COLO668 (cell line): ENCODE measurements at regions not wholly inside any gene's neighbourhood (a gene's known extent, or its start where the extent isn't known, plus 50 kb on each side); places are given as distances from the start of the nearest gene placed in this dataset.
"Not testable (repeated sequence)": the region's sequence is repeated elsewhere in the genome, so short reads cannot be mapped to it uniquely, and the experiment has no call there.

Experiments
- DNase-seq: peaks from one replicate; lab custom pipeline; 2025; ENCODE audit not compliant: unreplicated experiment; lab: John Stamatoyannopoulos, UW

DNA sequence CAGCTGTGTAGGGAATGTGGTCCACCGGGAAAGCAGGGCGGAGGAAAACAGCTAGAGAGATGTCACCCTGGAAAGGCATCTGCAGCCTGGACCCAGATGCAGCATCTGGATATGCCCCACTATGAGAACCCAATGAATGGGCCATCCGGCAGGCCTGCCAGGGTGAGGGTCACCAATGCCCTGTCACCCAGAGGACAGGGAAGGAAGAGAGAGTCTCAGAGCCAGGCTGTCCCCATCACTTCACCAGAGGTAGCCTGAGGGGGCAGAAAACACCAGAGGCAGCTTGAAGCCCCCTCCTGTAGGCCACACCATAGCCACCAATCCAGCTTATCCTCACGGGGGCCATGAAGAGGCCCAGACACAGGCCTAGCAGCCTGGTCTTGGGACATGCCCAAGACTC is 118.8 kb downstream of the TUBA3C start:
- no peak for DNase-seq

DNA sequence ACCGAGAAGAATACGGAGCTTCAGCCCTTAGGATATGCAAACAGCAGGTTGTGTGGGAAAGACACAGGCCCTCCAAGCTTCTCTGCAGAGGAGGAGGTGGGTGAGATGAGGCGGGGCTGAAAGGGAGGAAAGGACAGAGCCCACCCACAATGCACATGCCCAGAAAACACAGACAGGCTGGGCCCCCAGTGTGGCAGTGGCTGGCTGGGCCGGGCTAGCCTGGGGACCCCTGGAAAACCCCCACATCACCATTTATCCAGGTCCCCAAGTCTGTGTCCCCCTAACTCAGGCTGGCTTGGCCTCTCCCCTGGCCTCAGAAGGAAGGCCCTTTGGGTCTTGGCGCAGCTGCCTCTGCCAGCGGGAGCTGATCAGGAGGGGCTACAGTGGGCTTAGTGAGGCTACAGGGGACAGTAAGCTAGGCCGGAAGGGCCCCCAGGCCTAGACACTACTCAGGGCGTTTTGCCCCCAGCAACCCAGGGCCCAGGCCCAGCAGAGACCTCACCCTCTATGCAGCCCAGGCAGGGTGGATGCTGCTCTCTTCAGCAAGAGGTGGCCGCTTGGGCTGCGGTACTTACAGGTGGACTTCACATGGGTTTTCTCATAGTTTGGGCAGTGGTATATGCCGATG is 119.5 kb downstream of the TUBA3C start:
- no peak for DNase-seq

DNA sequence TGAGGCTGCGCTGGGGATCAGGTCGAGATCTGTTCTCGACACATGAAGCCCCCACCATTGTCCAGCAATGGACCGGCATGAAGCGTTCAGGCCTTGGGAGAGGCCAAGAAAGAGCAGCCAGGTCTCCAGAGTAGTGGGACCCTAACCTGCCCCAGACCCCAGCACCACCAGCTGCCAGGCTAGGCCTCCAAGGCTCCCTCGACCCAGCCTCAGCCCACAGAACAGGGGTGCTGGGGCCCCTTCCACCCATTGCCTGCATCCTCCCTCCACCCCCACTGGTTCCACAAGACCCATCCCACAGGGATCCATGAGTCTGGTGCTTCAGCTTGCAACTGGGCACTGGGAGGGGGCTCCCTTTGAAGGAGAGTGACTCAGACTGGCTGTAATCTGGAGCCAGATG is 120.3 kb downstream of the TUBA3C start:
- no peak for DNase-seq

DNA sequence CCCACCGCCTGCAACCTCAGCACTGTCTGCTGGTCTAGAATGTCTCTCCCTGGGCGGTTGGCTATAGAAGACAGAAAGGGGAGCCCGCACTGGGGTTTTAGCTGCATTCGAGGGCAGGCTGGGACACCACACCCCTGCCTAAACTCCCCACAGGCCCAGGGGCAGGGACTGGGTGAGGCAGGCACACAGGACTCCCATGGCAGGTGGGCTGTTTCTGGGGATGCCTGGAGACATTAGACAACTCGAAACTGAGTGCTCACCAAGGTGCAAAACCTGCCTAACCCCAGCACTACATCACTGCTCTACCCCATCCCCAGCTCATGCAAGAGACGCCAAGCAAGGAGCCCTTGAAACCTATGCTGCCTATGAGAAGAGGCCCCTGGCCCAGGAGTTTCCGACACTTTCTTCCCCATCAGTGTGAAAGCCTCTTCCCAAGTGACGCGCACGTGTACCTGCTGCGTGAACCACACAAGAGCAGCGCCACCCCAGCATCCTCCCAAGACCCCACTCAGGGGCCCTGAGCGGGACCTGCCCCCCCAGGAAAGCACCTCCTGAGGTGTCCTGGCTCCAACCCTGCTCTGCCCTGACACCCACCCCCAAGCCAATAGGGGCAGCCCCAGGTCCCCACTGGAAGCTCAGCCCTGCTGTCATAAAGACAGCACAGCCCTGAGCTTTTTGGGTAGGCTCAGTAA is 121.2 kb downstream of the TUBA3C start:
- no peak for DNase-seq

DNA sequence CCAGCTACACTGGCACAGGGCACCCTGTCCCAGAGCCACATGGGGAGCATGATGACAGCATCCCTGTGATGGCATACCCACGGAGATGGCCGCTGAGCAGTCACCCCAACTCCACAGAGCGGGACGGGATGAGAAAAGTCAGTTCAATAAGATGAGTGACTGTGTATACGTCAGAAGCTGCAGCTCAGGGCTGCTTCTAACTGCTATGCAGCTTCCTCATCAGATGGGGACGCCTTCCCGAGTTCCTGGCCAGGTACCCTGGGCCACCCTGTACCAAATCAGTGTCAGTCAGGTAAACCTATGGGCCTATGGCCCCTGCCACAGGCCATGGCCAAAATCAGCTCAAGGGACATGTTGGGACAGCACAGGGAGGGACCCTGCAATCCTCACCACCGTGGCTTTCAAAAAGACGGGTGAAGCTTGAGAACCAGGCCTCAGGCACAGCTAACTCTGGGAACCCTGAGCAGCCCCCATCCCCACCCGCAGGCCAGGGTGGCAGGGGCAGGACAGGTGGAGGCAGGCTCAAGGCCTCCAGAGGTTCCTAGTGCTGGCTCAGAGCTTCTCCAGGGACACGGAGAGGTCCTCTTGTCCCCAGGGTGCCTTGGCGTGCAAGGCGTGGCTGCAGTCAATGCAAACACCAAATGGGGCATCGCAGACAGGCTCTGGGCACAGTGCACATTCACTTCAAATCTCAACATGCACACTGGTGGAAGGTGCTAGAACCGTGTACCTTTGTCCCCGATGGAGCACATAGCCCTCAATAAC is 122.4 kb downstream of the TUBA3C start:
- DNase-seq: no peak

DNA sequence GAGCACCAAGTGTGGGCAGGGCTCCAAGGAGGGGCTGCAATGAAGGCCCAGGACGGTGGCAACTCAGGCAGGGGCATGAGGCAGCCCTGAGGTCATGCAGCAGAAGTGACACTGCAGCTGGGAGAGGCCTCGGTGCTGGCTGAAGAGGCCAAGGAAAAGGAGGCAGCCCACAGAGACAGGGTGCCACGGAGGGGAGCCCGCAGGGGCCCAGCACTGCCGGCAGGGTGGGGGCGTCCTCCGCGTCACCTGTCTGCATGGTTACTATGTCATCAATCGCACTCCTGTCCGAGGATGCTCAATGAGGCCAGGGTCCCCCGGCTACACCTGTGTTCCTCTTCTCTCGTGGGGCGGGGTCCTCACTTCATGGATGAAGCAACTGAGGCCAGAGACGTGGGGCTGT is 123.1 kb downstream of the TUBA3C start:
- no peak for DNase-seq

DNA sequence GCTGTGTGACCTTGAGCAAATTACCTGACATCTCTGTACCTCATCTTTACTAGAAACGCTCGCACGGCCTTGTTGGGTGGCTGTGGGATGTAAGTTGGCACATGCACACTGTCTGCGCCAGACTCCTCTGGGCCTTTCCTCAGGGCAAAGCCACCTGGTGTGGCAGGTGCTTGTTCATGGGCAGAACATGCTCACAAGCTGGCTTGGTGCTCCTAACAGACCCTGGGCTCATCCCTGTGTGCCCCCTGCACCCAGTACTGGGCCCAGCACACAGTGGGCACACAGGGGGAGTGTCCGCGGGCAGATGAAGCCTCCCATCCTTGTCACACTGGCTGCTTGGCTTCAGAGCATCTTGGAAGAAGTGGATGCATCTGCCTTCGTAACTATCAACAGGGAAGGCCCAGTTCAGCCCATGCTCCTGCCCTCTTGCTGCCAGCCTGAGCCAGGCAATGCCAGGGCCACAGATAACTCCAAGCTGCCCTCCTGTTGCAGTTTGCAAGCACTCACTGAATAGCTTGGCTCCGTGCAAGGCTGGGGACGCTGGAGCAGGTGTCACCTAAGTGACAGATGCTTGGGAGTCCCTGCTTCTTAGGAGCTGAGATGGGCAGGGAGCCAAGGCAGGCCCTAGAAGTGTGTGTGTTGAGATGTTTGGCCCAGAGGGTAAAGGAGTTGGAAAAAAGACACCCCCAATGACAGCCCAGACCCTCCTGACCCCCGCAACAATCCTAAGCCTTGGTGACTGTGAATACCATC is 123.9 kb downstream of the TUBA3C start:
- no peak for DNase-seq

DNA sequence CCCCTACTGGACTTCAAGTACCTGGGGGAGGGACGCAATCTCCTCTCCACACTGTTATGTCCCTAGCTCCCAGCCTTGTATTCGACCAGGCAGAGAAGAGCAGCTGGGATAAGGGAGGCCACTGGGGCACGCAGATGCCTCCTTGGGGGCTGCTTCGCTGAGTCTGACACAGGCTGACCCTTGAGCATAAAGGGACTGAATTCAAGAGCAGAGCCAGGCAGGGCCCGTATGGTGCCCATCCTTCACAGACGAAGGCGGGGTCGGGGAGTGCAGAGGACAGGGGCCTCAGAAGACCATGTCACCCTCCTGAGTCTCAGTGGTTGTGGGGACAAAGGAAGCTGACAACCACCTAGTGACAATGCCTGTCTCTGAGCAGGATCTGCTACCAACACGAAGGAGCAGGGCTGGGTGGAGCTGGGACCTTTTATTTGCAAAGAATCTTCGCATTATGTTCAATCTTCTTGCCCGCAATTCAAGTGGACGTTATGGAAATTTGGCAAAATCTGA is 124.6 kb downstream of the TUBA3C start:
- no peak for DNase-seq

DNA sequence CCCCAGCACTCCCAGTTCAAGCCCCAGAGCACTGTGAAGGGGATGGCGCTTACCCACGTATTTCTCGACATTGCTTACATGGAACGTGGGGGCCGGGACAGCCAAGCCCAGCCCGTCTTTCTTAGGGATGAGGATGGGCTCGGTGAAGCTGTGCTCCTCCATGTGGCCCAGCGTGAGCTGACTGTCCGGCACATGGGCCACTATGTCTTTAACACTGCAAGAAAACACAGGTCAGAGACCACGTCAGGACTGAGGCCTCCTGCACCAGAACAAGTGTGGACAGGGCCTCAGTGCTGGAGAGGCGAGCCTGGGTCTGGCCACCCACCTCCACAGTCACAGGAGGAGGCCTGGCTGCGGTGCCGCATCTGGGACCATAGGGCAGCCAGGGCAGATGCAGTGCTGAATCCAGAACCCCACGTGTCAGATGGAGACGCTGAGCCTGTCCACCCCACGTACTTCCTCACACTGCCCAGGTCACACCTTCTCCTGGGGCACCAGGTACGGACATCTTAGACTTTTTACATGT is 125.2 kb downstream of the TUBA3C start:
- DNase-seq: no peak

DNA sequence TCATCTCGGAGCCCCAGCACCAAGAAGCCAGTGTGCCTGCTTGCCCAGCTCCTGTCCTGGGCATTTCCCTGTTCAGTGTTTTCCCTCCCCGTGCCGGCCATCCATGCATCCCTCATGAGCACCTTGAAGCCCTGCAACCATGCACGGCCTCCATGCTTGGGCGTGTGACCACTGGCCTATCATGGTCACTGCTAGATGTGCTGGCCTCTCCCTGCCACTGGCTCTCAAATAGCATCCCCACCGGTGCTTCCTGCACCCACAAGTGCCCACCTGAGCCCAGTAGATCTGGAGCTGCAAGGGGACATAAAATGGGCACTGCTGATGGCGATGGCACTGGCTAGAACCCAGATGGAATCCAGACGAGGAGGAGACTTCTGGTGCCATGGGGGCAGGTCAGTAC is 126.0 kb downstream of the TUBA3C start:
- no peak for DNase-seq

DNA sequence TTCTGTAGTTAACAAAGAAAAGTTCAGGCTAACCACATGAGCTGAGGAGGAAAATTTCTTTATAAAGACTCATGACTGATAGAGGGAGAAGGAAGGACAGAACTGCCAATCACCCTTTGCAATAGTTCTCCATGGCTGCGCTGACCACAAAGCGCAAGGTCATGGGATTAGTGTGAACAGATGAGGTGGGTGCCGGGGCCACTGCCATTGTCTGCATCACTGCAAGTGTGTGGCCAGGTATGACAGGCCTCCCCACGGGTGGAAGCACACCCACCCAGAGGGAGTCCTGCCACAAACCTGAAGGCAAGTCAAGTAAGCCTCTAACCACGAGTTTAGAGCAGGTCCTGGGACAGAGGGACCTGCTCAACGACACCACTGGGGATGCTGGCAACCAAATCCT is 128.1 kb downstream of the TUBA3C start:
- no peak for DNase-seq

DNA sequence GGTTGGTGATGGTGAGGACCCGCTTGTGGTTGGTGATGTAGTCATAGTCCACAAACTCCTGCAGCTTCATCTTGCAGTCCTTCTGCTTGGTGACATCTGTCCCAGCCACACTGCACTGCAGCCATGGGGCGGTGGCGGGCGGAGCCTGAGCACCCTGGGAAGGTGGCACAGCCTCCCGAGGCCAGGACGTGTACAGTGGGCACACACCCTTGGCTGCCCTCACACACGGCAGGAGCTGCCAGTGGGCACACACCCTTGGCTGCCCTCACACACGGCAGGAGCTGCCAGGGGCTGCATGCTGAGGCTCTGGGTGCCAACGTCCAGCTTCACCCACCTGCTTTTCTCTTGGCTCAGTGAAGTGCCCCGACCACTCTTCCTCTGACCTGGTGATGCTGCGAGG is 128.7 kb downstream of the TUBA3C start:
- DNase-seq: no peak

DNA sequence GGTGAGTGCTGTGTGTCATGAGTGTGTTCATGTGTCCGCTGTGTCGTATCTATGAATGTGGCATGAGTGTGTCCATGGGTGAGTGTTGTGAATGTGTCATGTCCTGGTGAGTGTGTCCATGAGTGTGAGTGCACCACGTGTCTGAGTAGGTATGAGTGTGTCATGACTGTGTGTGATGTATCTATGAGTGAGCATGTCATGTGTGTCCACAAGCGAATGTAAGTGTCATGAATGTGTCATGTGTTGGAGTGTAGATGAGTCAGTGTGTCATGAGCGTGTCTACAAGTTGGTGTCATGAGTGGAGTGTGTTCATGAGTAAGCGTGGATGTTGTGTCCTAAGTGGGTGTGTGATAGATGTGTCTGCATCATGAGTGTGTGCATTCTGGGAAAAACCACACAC is 129.4 kb downstream of the TUBA3C start:
- DNase-seq: no peak

DNA sequence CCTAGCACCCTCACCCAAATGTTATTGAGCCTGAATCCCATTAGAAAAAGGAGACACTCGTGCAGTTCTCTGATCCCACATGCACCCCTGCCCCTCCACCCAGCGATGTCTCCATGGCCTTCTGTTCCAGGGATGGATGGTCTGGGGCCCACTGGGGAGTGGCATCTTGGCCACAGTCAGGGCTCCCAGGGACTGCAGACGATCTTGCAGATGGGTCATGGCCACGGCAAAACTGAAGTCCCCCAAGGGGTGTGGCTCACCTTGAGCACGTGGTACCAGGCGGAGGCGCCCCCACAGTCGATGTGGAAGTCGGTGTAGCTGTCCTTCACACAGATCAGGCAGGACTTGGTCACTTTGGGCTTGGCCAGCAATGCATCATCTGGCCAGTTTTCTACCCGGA is 130.7 kb downstream of the TUBA3C start:
- no peak for DNase-seq

DNA sequence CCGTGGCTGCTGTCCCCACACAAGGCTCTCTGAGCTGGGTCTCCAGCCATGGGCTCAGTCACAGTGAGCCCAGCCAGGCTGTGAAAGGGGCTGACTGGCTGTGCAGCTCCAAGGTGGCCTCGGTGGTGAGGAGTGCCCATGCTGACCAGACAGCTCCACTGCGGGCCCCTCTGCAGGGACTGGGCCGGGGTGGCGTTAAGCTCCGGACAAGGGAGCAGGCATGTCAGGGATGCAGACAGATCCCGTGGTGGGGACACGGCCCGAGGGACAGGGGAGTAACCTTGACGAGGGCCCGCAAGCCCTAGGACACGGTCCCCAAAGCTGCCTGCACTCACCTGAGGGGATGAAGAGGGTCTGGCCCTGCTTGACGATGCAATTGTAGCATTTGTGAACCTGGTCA is 132.0 kb downstream of the TUBA3C start:
- DNase-seq: not testable (repeated sequence)

DNA sequence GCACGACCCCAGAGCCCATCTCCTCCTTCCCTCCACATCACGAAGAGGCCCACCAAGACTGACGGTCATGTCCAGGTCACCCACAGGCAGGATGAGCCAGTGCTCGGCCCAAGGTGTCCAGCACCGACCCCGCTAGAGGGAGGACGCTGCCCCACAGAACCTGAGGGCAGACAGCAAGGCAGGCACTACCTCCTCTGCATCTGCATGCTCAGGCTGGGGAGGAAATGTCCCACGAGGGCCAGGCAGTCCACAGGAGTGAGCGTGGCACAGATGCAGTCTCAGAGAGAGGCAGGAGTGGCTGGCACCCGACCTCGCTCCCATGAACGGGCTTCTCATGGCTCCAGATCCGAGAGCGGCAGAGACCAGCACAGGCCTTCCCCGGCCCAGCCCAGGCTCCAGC is 133.2 kb downstream of the TUBA3C start:
- no peak for DNase-seq

DNA sequence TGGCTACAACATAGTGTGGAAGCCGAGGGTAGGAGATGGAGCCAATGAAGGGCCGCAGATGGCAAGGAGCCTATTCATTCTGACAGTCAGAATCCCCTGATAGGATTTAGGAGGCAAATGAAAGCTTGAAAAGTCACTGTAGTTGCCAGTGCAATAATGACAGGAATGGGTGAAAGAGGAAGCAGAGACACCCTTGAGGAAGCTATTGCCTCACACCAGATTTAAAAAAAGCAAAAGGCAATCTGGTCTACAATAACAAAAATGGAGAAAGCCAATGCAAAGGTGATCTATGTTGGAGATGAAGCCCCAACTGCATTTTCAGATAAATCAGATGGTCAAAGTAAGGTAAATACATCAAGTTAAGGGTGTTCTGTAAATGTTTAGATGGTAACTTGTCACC is 158.5 kb downstream of the TUBA3C start:
- no peak for DNase-seq

DNA sequence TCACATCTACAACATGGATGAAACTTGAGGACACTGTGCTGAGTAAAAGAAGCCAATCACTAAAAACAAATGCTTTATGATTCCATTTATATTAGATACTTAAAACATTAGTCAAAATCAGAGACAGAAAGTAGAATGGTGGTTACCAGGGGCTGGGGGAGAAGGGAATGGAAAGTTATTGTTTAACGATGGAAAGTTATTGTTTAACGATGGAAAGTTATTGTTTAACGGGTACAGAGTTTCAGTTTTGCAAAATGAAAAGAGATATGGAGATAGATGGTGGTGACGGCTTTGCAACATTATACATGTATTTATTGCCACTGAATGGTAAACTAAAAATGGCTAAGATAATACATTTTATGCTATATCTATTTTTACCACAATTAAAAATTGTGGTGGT is 160.6 kb downstream of the TUBA3C start:
- DNase-seq: no peak

DNA sequence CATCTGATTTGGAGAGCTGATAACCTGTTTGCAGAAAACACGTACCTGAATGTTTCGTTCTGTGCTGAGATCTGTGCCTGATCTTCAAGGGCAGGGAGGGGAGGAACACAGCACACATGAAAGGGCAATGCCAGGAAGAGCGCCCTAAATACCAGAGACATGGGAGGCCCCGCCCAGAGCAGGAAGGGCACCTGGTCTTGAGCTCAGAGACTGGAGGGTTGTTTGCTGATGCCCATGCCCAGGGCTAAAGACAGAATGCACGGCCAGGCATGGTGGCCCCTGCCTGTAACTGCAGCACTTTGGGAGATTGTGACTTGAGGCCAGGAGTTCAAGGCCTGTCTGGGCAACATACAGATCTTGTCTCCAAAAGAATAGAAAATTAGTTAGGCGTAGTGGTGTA is 183.2 kb downstream of the TUBA3C start:
- no peak for DNase-seq

DNA sequence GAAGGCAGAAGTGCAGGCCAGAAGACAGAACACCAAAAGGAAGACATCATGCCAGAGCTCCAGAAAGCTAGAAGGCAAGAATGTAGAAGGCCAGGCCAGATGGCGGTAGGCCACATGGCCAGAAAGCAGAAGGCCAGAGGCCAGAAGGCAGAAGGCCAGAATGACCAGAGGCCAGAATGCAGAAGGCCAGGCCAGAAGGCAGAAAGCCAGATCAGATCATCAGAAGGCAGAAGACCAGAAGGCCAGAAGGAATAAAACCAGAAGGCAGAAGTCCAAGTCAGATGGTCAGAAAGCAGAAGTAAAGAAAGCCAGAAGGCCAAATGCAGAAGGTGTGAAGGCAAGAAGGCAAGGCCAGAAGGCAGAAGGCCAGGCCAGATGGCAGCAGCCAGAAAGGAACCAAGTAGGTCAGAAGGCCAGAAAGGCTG is 185.0 kb downstream of the TUBA3C start:
- no peak for DNase-seq

DNA sequence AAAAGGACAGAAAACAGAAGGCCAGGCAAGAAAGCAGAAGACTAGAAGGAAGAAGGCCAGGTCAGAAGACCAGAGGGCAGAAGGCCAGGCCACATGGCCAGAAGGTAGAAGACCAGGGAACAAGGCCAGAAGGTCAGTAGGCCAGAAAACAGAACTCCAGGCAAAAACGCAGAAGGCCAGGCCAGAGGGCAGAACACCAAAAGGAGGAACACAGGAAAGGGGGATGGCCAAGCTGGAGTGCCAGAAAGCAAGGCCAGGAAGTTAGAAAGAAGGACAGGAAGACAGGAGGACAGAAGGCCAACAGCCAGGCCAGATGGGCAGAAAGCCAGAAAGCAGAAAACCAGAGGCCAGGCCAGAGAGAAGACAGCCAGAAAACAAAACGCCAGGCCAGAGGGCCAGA is 185.4 kb downstream of the TUBA3C start:
- DNase-seq: no peak
